Inferior parietal cortex (tissue), 1 donor: ENCODE measurements at regions not wholly inside any gene's neighbourhood (a gene's known extent, or its start where the extent isn't known, plus 50 kb on each side); places are given as distances from the start of the nearest gene placed in this dataset.
"Not testable (repeated sequence)": the region's sequence is repeated elsewhere in the genome, so short reads cannot be mapped to it uniquely, and the experiment has no call there.

Experiments
- DNase-seq: peaks from one replicate; pipeline ENCODE4 v3.0.0-alpha.2; 2016; ENCODE audit errors: extremely low spot score

- DNase-seq, result no peak
Measured at GRCh38 chr6:86738078-86738477, 199.2 kb upstream of the HTR1E start.

DNA sequence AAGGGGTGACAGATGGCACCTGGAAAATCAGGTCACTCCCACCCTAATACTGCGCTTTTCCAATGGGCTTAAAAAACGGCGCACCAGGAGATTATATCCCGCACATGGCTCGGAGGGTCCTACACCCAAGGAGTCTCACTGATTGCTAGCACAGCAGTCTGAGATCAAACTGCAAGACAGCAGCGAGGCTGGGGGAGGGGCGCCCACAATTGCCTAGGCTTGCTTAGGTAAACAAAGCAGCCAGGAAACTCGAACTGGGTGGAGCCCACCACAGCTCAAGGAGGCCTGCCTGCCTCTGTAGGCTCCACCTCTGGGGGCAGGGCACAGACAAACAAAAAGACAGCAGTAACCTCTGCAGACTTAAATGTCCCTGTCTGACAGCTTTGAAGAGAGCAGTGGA is 205.7 kb upstream of the HTR1E start:
- not testable (repeated sequence) for DNase-seq

- DNase-seq, result not testable (repeated sequence)
Measured at GRCh38 chr6:86730772-86731171, 206.6 kb upstream of the HTR1E start.

DNA sequence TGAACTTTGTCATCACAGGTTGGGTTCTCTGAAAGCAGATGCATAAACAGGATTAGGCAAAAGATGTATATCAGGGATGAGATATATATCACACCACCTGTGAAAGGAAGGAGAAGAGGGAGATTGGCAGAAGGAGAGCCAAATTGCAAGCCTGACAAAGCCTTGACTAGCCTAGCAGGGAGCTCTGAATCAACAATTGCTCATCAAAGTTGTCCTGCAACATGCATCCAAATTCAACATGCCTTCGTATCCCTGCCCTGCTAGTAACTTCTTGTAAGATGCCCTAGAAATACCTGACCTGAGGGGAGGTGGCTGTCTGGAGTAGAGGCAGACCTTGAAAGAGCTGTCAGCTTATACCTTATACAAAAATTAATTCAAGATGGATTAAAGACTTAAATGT is 207.1 kb upstream of the HTR1E start:
- no peak for DNase-seq

GRCh38 chr6:86728976-86729375 is 208.4 kb upstream of the HTR1E start:
- peak; percentile 7 for DNase-seq

DNA sequence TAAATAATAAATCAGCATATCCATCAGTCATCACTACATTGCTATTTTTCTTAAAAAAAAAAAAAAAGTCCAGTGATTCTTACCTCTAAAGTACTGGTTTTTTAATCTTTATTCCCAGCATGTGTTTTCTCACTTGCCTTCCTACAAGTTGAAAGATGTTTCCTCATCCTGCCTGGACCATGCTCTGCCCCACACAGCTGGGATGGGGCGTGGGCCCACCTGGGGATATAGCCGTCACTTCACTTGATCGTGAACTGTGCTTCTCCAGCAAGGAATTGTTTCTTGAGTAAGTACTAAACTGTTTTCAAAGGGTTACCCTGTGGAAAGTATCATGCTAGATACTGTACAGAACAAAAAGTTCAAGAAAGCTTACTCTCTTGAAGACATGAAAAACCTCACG is 212.6 kb upstream of the HTR1E start:
- DNase-seq, result no peak

DNA sequence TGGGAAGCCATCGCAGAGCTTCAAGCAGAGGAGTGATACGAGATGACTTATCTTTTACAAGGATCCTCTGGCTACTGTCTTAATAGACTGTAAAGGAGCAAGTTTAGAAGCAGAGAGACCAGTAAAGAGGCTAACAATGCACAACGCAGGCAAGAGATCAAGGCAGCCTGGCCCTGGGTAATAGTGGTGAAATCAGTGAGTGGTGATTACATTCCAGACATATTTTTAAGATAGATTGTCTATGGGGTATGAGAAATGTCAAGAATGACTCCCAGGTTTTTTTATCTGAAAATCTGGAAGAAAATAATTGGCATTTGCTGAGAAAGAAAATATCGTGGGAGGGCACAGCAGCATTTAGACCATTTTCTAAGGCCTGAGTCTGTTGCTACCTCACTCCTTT is 213.6 kb upstream of the HTR1E start:
- no peak for DNase-seq

DNA sequence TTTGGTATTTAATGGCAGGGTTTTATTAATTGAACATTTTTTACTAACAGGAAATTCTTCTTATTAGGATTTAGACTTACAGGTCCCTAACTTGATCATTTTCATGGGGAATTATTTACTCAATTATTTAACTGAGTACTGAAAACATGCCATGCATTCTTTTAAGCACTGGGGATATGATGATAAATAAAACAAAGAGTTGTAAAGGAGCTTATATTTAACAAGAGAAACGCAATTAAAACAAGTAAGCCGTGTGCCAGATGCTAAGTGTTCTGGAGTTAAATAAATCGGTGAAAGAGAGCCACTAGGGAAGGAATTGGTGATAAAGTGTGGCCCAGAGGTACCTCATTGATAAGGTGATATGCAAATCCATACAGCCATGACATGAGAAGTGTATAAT is 214.2 kb upstream of the HTR1E start:
- DNase-seq, result no peak

- no peak for DNase-seq
Measured at GRCh38 chr6:86722131-86722530, 215.2 kb upstream of the HTR1E start.

- no peak for DNase-seq
Measured at GRCh38 chr6:86715676-86716075, 221.7 kb upstream of the HTR1E start.

DNA sequence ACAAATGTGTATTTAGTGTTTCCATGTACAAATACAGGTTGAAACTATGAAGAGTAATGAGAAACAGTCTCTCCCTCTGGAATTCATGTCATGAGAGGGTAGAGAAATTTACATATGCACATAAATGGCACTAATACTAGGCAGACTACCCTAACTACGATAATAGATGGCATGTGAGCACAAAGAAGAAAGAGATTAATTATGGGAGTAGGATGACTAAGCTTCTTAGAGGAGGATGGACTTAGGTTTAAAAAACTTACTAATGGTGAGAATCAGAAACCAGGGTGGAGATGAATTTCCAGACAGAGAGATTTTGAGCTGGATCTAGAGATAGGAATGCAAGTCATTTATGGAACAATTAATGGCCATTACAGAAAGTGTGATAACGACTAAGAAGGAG is 225.3 kb upstream of the HTR1E start:
- DNase-seq, result no peak

GRCh38 chr6:86707545-86708120 is 229.7 kb upstream of the HTR1E start:
- no peak for DNase-seq

DNA sequence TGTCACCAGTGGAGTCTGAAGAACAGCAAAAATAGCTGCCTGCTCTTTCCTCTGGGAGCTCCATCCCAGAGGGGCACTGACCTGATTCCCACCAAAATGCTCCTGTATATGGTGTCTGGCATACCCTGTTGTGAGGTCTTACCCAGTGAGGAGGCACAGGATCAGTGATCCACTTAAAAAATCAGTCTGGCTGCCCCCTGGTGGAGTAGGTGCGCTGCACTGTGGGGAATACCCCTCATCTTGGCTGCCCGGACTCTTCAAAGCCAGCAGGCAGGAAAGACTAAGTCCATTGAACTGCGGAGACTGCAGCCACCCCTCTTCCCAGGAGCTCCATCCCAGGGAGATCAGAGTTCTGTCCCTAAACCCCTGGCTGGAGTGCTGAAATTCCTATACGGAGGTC is 230.9 kb upstream of the HTR1E start:
- no peak for DNase-seq

DNA sequence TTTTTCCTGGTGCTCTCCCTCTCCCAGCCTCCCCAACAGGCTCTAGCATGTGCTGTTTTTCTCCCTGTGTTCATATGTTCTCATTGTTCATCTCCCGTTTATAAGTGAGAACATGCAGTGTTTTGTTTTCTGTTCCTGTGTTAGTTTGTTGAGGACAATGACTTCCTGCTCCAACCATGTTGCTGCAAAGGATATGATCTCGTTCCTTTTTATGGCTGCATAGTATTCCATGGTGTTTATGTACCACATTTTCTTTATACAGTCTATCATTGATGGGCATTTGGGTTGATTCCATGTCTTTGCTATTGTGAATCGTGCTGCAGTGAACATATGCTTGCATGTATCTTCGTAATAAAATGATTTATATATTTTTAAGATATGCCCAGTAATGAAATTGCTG is 236.1 kb upstream of the HTR1E start:
- not testable (repeated sequence) for DNase-seq

GRCh38 chr6:86686496-86686895 is 250.8 kb upstream of the HTR1E start:
- DNase-seq, result no peak

GRCh38 chr6:86685230-86685797 is 252.0 kb upstream of the HTR1E start:
- no peak for DNase-seq

DNA sequence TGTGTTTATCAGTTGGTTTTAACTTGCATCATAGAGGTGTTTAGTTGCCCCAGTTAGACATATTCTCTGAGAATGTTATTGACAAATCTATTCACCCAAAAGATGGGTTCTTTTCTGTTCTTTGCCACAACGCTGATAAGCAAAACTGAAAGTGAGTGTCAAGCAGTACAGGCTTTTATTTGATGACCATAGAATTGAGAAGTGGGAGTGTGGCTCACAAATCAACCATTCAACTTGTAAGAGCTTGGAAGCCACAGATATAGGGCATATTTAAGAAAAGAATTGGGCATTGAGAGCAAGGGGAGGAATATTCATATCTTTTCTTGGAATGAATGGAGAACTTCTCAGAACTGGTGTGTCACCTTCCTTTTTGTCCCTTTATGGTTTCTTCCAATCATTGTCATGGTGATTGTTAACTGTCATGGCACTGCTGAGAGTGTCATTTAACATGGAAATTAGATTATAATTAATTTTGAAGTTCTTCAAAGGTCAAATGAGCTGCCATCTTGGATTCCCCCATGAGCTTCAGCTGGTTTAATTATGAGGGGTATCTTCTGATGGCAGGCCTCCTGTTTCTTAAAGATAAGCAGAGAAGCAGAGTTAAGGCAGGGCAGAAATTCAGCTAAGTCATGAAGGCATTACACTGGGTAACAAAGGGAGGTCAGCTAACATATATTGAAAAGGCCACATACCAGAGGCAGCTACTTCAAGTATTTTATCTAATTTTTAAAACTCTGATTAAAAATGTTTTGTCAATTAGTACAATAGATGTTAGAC is 254.0 kb upstream of the HTR1E start:
- no peak for DNase-seq

DNA sequence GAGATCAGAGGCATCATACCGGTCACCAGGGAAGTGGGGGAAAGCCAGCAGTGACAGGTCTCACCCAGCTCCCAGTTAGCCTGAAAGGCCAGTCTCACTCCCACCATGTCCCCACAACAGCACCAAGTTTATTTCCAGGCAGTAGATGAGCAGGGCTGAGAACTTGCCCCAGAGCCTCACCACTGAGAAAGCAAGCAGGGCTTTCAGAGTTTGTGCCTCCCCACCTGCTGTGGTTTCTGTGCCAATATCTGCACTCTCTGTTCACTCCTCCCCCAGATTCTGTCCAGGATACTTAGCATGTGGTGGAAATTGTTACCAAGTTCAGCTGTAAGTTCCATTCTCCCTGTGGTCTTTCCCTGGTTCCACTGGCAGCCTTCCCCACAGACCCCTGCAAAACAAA is 255.0 kb upstream of the HTR1E start:
- no peak for DNase-seq

GRCh38 chr6:86681140-86681539 is 256.2 kb upstream of the HTR1E start:
- DNase-seq, result not testable (repeated sequence)

DNA sequence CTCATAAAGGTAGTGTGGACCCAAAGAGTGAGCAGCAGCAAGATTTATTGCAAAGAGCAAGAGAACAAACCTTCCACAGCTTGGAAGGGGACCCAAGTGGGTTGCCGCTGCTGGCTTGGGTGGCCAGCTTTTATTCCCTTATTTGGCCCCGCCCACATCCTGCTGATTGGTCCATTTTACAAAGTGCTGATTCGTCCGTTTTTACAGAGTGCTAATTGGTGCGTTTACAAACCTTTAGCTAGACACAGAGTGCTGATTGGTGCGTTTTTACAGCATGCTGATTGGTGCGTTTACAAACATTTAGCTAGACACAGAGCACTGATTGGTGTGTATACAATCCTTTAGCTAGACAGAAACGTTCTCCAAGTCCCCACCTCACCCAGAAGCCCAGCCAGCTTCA is 265.2 kb upstream of the HTR1E start:
- not testable (repeated sequence) for DNase-seq

DNA sequence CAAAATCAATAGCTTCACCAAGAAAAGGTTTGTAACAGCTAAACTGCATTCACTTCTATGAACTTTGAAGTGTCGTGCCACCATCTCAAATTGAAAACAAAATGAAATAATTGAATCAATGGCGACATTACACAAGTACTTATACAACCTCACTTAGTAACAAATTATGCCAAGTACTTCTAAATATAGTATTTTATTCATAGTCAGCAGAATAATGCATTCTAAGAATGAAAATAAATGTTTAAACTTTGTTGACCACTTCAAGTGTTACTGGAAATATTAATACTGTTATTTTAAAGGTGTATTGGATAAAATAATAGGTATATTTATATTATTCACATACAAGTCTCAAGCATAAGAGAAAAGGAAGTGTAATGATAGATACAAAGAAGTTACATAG is 280.1 kb upstream of the HTR1E start:
- DNase-seq, result no peak

DNA sequence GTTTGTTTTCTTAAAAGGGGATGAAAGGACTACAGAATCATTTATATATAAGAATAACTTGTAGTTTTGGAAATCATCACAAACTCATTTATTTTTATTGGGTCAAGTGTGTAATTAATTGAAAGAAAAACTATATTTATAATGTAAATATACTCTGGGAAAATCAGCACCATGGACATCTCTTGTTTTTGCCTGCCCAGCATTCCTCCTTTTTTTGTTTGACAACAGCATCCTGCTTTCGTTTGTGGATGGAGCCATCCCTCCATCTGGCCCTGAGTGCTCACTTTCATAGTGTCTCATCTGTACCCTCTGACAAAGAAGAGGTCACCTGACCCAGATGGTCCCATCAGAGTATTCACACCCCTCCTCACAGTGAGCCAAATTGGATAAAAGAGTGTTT is 308.2 kb upstream of the HTR1E start:
- no peak for DNase-seq

DNA sequence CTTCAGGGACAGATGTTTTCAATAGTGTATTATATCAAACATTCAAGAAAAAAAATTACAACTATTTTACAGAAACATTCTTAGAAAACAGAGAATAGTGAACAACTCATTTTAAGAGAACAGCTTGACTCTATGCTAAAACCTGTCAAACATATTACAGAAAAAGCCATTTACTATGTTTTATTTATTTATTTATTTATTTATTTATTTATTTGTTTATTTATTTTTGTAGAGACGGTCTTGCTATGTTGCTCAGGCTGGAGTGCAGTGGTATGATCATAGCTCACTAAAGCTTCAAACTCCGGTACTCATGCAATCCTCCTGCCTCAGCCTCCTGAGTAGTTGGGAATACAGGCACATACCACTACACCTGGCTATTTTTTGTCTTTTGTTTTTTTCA is 317.9 kb upstream of the HTR1E start:
- DNase-seq, result no peak
